ENCODE measurements at regions not wholly inside any gene's neighbourhood (a gene's known extent, or its start where the extent isn't known, plus 50 kb on each side); places are given as distances from the start of the nearest gene placed in this dataset.
"Not testable (repeated sequence)": the region's sequence is repeated elsewhere in the genome, so short reads cannot be mapped to it uniquely, and the experiment has no call there.

DNA sequence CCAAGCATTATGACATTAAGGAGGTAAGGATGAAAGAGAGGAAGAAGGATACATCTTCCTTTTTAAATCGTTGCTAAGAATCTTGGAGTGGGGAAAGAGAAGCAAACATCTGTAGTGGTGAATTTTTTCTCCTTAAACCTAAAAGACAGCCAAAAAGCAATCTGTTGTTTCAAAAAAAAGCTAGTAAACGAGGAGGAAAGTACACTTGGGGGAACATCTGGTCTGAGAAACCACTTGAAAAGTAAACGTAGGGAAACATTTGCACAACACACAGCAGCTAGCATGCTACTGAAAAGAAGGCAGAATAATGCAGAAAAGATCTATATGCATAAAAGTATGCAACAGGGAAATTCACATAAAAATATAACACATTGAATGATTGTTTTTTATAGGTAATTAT lies 1485.6 kb downstream of the PCDH19 start:
- Histone ChIP-seq H3K27me3 (no peaks in the 10 kb centered on the region), H3K4me3 (no peak overlapping the region), H3K27ac (no peak overlapping the region), H3K36me3 (no peaks in the 10 kb centered on the region), H3K9me3 (no peaks in the 10 kb centered on the region), H3K4me1 (no peaks in the 10 kb centered on the region)
- ATAC-seq, result no peak
- no peak for DNase-seq
- intact Hi-C loops (cut with DNase I), result no loop called here
- TF ChIP-seq, protein P1, sequence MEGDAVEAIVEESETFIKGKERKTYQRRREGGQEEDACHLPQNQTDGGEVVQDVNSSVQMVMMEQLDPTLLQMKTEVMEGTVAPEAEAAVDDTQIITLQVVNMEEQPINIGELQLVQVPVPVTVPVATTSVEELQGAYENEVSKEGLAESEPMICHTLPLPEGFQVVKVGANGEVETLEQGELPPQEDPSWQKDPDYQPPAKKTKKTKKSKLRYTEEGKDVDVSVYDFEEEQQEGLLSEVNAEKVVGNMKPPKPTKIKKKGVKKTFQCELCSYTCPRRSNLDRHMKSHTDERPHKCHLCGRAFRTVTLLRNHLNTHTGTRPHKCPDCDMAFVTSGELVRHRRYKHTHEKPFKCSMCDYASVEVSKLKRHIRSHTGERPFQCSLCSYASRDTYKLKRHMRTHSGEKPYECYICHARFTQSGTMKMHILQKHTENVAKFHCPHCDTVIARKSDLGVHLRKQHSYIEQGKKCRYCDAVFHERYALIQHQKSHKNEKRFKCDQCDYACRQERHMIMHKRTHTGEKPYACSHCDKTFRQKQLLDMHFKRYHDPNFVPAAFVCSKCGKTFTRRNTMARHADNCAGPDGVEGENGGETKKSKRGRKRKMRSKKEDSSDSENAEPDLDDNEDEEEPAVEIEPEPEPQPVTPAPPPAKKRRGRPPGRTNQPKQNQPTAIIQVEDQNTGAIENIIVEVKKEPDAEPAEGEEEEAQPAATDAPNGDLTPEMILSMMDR (IDR thresholded peaks at IDR 0.05), result no peak

GRCh38 chrX:98897191-98897590 lies 1512.9 kb downstream of the PCDH19 start:
- no peak overlapping the region for H3K27ac ChIP-seq
- TF ChIP-seq, protein P1 (IDR thresholded peaks at IDR 0.05), result no peak
- no peaks in the 10 kb centered on the region for H3K4me1 ChIP-seq
- intact Hi-C loops (cut with DNase I), result no loop called here
- no peak overlapping the region for H3K4me3 ChIP-seq
- H3K36me3 ChIP-seq, result no peaks in the 10 kb centered on the region
- no peaks in the 10 kb centered on the region for H3K9me3 ChIP-seq
- no peaks in the 10 kb centered on the region for H3K27me3 ChIP-seq
- DNase-seq, result no peak
- ATAC-seq, result no peak

DNA sequence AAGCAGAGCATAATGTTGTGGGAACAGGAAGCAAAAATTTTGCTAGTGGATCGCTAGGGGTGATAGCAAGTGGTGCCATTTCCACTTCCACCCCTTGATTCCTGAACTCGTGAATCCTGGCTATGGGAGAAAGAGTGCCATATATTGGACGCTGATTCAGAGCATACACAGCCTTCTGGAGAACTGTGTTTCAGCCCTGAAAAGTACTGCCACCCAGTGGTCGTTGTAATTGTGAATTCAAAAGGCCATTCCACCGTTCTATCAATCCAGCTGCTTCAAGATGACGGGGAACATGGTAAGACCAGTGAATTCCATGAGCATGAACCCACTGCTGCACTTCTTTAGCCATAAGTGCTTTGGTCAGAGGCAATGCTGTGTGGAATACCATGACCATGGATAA lies 1559.4 kb downstream of the PCDH19 start:
- H3K27ac ChIP-seq; H3K9me3 ChIP-seq; intact Hi-C loops (cut with DNase I); H3K4me3 ChIP-seq; DNase-seq; H3K4me1 ChIP-seq; H3K36me3 ChIP-seq; ATAC-seq; H3K27me3 ChIP-seq: not testable (repeated sequence)

Data from upper lobe of right lung (tissue), 1 donor.